ENCODE measurements at regions not wholly inside any gene's neighbourhood (a gene's known extent, or its start where the extent isn't known, plus 50 kb on each side); places are given as distances from the start of the nearest gene placed in this dataset.
"Not testable (repeated sequence)": the region's sequence is repeated elsewhere in the genome, so short reads cannot be mapped to it uniquely, and the experiment has no call there.

GRCh38 chr2:2455151-2455550 lies 124.1 kb upstream of the MYT1L start:
- no peak for DNase-seq
- no peaks in the 10 kb centered on the region for H3K4me1 ChIP-seq
- no peaks in the 10 kb centered on the region for H3K27me3 ChIP-seq
- no peak for TF ChIP-seq CTCF (IDR thresholded peaks at IDR 0.05; ENCODE audit: low read depth, low read length)
- no peaks in the 10 kb centered on the region for H3K9me3 ChIP-seq
- no peaks in the 10 kb centered on the region for H3K36me3 ChIP-seq
- no peak overlapping the region for H3K4me3 ChIP-seq (ENCODE audit: low read depth, low read length)

GRCh38 chr2:2452961-2453360 lies 121.9 kb upstream of the MYT1L start:
- no peaks in the 10 kb centered on the region for H3K4me1 ChIP-seq
- H3K36me3 ChIP-seq: no peaks in the 10 kb centered on the region
- no peaks in the 10 kb centered on the region for H3K27me3 ChIP-seq
- H3K9me3 ChIP-seq: no peaks in the 10 kb centered on the region
- no peak overlapping the region for H3K4me3 ChIP-seq (ENCODE audit: low read depth, low read length)
- DNase-seq: no peak
- TF ChIP-seq CTCF (IDR thresholded peaks at IDR 0.05; ENCODE audit: low read depth, low read length): no peak

GRCh38 chr2:2451275-2451674 lies 120.2 kb upstream of the MYT1L start:
- not testable (repeated sequence) for H3K36me3 ChIP-seq; H3K9me3 ChIP-seq; H3K27me3 ChIP-seq; H3K4me3 ChIP-seq (ENCODE audit: low read depth, low read length); DNase-seq; H3K4me1 ChIP-seq

GRCh38 chr2:2448178-2448577 lies 117.1 kb upstream of the MYT1L start:
- Histone ChIP-seq H3K9me3 (no peaks in the 10 kb centered on the region), H3K4me3 (ENCODE audit: low read depth, low read length) (no peak overlapping the region), H3K4me1 (no peaks in the 10 kb centered on the region), H3K27me3 (no peaks in the 10 kb centered on the region), H3K36me3 (no peaks in the 10 kb centered on the region)
- no peak for TF ChIP-seq CTCF (IDR thresholded peaks at IDR 0.05; ENCODE audit: low read depth, low read length)
- DNase-seq: no peak

- no peak for DNase-seq
- no peak overlapping the region for H3K4me3 ChIP-seq (ENCODE audit: low read depth, low read length)
Measured at GRCh38 chr2:2422621-2423020, 91.5 kb upstream of the MYT1L start.

GRCh38 chr2:2413525-2413924 lies 82.5 kb upstream of the MYT1L start:
- Histone ChIP-seq H3K4me1 (no peaks in the 10 kb centered on the region), H3K36me3 (no peaks in the 10 kb centered on the region), H3K9me3 (no peaks in the 10 kb centered on the region), H3K27me3 (no peaks in the 10 kb centered on the region), H3K4me3 (ENCODE audit: low read depth, low read length) (no peak overlapping the region)
- DNase-seq: no peak
- no peak for TF ChIP-seq CTCF (IDR thresholded peaks at IDR 0.05; ENCODE audit: low read depth, low read length)

More at GRCh38 chr2:2422621-2423020, 91.5 kb upstream of the MYT1L start:
- Histone ChIP-seq H3K4me1 (no peaks in the 10 kb centered on the region), H3K9me3 (no peaks in the 10 kb centered on the region), H3K36me3 (no peaks in the 10 kb centered on the region), H3K27me3 (no peaks in the 10 kb centered on the region)
- TF ChIP-seq CTCF (IDR thresholded peaks at IDR 0.05; ENCODE audit: low read depth, low read length): no peak

- no peak for TF ChIP-seq CTCF (IDR thresholded peaks at IDR 0.05; ENCODE audit: low read depth, low read length)
Measured at GRCh38 chr2:2410987-2411386, 79.9 kb upstream of the MYT1L start.

More at GRCh38 chr2:2410987-2411386, 79.9 kb upstream of the MYT1L start:
- Histone ChIP-seq H3K36me3 (no peaks in the 10 kb centered on the region), H3K4me3 (ENCODE audit: low read depth, low read length) (no peak overlapping the region), H3K27me3 (no peaks in the 10 kb centered on the region), H3K4me1 (no peaks in the 10 kb centered on the region), H3K9me3 (no peaks in the 10 kb centered on the region)
- DNase-seq: no peak

All from BE2C (cell line).